AG09319 (cell line): ENCODE measurements at regions not wholly inside any gene's neighbourhood (a gene's known extent, or its start where the extent isn't known, plus 50 kb on each side); places are given as distances from the start of the nearest gene placed in this dataset.

Experiments
- DNase-seq: peaks from one replicate; pipeline ENCODE4 v3.0.0-alpha.2; 2010; ENCODE audit warnings: low read depth; ENCODE audit errors: extremely low read depth
- TF ChIP-seq, protein P1 (sequence below): IDR thresholded peaks from 2 replicates; pipeline ENCODE4 v1.5.1; 2011; ENCODE audit warnings: low read depth, mild to moderate bottlenecking, inconsistent platforms, low read length, moderate library complexity

DNA sequence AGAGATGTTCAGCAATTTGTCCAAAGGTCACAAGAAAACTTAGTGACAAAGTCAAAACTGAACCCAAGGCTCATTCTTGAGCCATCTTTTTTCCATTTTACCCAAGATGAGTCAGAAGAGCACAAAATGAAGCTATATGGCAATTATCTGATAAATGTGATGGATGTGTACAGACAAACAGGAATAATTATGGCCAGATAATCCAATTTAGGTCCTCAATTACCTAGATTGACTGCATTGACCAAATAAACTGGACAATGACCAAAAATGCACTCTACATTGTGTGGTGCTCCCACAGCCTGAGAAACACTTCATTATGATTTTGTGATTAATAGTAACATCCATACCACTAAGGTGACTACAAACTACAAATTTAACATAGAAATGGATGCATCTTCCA is 1105.8 kb downstream of the IGSF11 start:
- TF ChIP-seq, protein P1, sequence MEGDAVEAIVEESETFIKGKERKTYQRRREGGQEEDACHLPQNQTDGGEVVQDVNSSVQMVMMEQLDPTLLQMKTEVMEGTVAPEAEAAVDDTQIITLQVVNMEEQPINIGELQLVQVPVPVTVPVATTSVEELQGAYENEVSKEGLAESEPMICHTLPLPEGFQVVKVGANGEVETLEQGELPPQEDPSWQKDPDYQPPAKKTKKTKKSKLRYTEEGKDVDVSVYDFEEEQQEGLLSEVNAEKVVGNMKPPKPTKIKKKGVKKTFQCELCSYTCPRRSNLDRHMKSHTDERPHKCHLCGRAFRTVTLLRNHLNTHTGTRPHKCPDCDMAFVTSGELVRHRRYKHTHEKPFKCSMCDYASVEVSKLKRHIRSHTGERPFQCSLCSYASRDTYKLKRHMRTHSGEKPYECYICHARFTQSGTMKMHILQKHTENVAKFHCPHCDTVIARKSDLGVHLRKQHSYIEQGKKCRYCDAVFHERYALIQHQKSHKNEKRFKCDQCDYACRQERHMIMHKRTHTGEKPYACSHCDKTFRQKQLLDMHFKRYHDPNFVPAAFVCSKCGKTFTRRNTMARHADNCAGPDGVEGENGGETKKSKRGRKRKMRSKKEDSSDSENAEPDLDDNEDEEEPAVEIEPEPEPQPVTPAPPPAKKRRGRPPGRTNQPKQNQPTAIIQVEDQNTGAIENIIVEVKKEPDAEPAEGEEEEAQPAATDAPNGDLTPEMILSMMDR = no peak
- no peak for DNase-seq

DNA sequence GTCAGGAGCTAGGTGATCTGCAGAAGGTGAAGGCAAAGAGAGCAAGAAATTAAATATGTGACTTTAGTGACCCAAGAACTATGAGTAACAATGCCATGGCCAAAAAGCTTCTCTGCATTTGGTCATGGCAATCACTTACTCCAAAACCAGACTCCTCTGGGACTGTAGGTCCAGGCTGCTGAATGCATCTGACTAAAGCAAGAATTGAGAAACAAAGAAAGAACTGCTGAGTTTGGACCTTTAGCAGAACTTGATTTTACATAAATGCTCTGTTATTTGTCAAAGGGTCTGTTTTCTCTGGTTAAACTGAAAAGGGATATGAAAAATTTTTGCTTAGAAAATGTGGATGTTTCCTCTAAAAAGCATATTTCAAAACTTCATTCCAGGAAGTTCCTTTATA is 1102.2 kb downstream of the IGSF11 start:
- TF ChIP-seq, protein P1 = no peak
- DNase-seq = no peak

DNA sequence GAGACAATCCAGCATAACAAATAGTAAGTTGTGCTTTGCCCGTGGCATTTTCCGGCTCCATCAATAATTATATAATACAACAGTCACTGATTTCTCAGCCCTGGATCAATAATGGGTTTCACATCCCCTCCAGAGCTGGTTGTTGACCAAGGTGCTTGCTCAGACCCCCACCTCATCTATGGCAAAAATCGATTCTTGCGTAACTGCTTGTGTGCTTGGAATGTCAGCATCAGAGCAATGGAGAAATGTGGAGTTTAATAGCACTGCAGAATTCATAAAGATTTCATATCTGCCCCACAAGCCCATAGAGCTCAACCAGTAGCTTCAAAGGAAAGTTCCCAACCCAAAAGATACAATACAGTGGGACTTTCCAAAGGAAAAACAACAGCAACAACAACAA is 1098.5 kb downstream of the IGSF11 start:
- TF ChIP-seq, protein P1 = no peak
- no peak for DNase-seq

DNA sequence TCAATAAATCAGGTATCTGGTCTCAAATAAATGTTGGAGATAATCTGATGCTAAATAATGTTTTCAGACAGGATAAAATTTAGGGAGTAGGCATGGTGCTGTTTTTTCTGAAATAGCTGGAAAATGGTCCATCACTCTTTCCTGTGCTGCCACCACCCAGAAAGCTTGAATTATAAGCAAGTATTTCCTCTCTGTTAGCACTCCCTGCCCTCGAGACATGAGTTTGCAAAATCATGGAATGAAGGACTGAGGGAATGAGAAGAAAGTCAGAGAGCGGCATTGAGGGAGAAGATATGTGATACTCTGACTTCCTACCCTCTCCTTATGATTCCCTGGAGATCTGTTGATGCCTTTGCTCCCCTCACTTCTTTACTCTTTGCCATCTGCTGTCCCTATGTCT is 1095.7 kb downstream of the IGSF11 start:
- DNase-seq = no peak
- TF ChIP-seq, protein P1 = no peak

DNA sequence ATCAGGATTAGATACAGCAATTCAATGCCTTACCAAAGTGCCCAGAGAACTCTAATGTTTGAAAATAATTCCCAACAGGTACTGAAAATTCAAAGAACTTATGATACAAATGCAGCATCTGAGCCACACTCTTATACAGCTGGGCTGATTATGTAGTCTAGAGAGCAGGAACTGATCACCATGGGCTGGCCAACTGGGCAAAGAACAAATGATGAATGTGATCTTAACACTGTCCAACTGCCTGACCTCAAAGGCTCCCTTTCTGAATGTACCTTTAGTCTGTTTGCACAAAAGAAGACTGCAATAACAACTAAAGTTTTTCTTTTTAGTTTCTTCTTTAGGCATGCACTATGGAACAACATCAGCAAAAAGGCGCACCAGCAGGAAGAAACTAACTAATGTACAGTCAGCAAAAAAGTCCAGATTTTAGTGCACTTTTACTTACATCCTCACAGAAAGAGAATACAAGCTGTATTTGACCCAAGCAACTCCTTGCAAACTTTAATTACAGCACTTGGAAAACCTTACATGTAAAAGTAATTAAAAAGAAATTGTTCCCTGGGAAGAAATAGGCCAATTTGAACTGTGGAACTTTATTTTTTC is 1095.1 kb downstream of the IGSF11 start:
- TF ChIP-seq, protein P1 = no peak
- DNase-seq = no peak

DNA sequence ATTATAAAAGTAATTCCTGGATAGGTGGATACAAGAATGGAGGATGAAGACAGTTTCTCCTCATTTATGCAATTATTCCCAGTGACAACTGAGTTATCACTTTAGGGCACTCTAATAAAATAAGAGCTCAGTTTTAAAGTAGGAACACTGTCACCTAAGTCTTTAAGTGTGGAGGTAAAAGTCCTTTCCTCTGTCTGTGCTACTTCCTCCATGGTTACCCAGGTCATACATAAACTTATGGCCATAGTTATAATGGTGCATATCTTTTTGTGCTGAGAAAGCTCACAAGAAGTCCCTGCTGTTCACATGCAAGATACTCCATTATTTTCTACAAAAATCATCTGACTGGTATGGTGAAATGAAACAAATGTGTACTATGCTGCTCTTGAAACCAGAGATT is 1093.6 kb downstream of the IGSF11 start:
- no peak for DNase-seq
- TF ChIP-seq, protein P1 = no peak

DNA sequence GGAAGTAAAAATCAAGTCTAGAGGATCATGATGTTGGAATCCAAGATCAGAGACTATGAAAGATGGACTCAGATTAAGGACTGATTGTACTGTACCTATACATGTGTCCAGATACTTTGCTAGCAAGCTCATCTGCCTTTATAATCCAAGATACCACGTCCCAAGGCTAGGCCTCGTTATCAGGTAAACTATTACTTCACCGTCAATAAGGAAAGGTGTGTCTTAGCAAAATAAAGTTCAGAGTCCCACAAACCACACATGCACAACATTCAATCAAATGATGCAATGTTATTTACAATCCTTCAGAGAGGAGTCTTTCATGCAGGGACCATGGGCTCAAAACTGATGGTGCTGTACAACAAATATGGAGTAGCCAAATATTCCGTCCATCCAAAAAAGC is 1092.9 kb downstream of the IGSF11 start:
- TF ChIP-seq, protein P1 = no peak
- DNase-seq = no peak
